Amniotic epithelial cell (primary cell): ENCODE measurements at regions not wholly inside any gene's neighbourhood (a gene's known extent, or its start where the extent isn't known, plus 50 kb on each side); places are given as distances from the start of the nearest gene placed in this dataset.

Experiments
- DNase-seq: peaks from one replicate; pipeline ENCODE4 v3.0.0-alpha.2; 2010; ENCODE audit warnings: low read depth

DNA sequence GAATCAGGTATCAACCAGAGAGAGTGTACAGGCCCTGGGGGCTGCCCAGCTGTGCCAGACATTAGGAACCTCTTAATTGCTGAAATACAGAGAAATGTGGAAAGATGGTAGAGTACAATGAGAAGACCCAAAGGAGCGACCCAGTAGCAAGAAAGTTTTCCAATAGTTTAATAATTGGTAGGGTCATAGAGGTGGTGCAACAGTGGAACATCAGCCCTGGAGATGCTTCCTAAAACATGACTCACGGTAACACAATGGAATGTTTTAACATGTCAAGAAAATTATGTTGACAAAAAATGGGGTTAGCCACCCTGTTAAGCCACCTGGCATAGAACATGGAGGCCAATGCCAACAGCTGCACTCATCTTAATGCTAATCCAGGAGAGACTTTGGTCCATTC lies 284.1 kb downstream of the ELAVL2 start:
- DNase-seq: no peak

DNA sequence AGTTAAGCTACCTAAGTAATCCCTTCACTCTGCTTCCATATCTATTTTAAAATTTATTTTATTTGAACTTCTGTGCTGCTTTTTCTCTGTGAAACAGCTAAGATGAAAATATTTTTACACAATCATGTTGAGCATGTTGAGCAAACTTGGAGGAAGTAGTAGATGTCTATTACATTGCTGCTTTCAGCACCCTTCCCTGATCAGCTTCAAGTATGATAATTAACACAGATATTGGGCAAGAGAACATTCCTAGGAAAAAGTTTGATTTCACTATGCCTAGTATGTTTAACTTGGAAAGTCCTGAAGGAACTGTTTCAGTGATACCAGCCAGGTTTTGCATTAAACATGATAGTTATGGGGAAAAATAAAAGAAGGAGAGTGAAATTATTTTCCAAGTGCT lies 283.6 kb downstream of the ELAVL2 start:
- no peak for DNase-seq

GRCh38 chr9:23542927-23543326 lies 283.1 kb downstream of the ELAVL2 start:
- DNase-seq: no peak

- DNase-seq: no peak
These were observed 282.6 kb downstream of the ELAVL2 start for GRCh38 chr9:23543419-23543818.

GRCh38 chr9:23545728-23546127 lies 280.3 kb downstream of the ELAVL2 start:
- DNase-seq: no peak

- DNase-seq: no peak
These were observed 274.7 kb downstream of the ELAVL2 start for GRCh38 chr9:23551311-23551721.

- DNase-seq: no peak
These were observed 273.9 kb downstream of the ELAVL2 start for GRCh38 chr9:23551929-23552707.

DNA sequence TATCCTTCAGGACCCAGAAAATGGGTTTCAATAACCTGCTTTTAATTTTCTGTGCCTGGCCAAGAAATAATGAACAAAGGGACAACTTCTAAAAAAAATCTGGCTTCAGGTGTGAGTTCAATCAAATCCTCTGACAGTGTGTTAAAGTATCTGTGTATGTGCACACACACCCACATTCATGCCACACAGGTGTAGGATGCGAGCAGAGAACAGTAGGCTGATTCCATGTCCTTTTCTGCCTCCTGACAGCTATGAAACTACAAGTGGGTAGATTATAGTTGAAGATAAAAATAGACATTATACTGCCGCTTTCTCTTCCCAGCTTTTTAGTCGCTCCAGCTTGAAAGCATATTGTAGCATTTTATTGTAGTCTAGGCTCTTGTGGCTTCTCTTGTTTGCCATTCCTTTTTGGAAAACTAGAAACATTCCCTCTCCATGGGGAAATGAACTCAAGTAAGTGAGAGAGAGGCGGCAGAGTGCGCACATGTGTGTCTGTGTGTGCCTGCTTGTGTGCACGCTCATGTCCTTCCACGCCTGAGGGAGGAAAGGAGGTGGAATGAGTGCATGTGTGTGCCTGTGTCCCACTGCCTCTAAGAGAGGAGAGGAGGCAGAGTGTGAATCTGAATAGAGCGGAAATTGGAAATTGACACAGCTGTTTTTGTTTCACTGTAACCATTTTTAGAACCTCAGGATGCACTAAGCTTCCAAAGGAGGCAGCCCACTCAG lies 273.0 kb downstream of the ELAVL2 start:
- DNase-seq: no peak

- DNase-seq: no peak
These were observed 271.4 kb downstream of the ELAVL2 start for GRCh38 chr9:23554686-23555085.

DNA sequence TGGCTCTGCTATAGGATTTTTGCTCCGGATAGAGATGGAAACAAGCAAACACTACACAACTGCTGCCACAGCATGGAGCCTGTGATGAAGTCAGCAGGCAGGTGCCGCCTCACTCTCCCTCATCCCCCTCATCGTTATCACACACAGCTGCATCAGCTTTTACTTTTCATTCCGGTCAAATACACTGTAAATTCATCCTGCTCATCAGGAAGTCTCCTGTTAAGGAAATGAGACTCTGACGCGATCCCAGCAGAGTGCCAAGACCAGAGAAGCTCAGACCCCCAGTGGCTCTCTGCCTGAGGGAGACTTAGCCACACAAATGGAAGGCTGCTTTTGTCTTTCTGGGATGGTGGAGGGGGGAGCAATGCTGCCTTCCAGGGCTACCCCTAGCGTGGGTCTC lies 270.2 kb downstream of the ELAVL2 start:
- DNase-seq: no peak

DNA sequence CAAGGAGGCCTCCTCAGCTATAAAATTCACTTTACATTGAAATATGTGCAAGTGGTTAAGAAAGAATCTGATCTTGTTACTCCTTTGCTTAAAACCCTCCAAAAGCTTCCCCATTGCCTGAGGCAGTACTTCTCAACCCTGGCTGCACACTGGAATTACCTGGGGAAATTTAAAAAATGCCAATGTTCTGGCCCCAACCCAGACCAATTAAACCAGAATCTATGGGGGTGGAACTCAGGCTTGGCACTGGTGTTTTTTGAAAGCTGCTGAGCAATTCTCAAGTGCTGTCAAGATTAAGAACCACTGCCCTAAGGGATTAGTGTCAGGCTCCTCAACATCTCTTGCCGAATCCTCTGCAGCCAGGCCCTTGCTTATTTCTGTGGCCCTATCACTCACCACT lies 269.6 kb downstream of the ELAVL2 start:
- DNase-seq: no peak

DNA sequence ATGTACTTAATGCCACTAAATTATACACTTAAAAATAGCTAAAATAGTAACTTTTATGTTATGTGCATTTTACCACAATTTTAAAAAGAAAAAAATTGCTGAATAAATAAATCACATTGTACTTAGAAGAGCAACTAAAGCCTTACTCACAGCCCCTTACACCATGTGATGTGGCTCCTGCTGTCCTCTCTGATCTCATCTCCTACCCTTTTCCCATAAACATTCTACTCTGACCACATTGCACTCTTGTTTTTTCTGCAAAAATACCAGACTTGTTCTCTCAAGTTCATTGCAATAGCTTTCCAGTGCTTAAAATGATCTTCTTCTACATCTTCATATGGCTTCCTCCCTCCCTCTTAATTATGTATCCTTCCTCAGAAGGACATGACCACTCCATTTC lies 268.4 kb downstream of the ELAVL2 start:
- DNase-seq: no peak

GRCh38 chr9:23559522-23559921 lies 266.5 kb downstream of the ELAVL2 start:
- DNase-seq: no peak

GRCh38 chr9:23563517-23563916 lies 262.5 kb downstream of the ELAVL2 start:
- no peak for DNase-seq

GRCh38 chr9:23567516-23568165 lies 258.4 kb downstream of the ELAVL2 start:
- no peak for DNase-seq

- no peak for DNase-seq
These were observed 254.5 kb downstream of the ELAVL2 start for GRCh38 chr9:23571414-23572104.

DNA sequence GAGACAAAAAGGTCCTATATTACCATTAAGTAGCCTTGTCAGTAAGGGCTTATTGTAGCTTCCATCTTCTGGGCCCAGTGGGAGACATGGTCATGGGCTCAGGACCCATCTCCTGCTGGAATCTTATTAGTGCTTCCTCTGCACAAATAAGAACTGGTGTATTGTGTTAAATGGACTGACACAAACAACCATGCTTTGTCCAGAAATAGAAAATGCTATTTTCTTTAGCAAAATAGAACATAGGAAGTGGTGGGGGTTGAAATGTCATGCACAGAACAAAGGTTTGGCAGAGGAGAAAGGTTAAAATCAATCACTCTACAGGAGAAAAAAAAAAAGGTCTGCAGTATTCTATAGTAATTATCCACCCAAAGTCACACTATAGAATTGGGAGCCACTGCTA lies 252.2 kb downstream of the ELAVL2 start:
- no peak for DNase-seq

DNA sequence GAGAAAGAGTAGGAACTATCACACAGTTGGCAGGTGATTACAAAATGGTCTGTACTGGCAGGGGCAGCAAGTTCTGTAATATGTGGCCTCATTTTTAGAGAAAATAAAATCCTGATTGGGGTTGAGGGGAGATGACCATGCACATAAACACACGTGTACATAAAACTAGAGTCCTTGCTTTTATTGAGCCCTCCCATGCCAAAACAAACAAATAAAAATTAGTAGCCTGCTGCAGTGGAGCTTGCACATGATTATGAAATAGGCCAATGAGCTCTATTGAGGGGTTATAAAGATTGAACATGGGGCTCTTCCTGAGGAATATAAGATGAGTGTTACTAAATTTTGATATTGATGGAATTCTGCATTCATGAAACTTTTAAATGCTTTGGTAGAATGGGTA lies 248.4 kb downstream of the ELAVL2 start:
- DNase-seq: no peak

GRCh38 chr9:23581931-23582330 lies 244.1 kb downstream of the ELAVL2 start:
- no peak for DNase-seq

DNA sequence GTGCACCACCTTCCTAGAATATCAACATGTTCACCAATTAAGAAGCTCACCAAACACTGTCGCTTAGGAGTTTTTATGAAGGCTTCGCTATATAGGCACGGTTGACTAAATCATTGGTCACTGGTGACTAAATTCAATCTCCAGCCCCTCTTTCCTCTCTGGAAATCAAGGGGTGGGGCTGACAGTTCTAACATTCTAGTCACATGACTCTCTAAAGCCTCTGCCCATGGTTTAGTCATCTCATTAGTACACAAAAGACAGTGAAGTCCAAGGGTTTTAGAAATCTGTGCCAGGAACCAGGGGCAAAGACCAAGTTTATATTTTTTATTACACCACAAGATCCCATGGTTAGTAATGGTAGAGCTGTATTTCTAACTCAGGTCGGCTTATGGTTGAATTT lies 243.2 kb downstream of the ELAVL2 start:
- no peak for DNase-seq

- no peak for DNase-seq
These were observed 239.1 kb downstream of the ELAVL2 start for GRCh38 chr9:23586906-23587305.

DNA sequence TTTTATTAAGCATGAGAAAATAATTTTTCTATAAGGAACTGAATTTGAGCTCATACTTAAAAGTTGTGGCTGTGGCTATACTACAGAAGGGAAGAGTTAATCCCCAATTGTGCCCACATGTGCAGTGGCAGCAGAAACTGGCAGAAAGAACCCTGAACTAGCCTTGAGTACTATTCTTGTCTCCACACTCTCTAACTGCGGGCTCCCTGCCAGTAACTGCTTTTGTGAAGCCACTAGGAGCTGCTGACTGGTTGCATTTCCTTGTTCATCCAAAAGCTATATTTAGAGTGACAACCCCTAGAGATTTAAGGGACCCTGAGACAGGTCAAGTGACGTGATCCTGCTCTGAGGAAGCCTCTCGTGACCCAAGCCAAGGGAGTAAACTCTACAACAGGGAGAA lies 238.6 kb downstream of the ELAVL2 start:
- DNase-seq: no peak

- DNase-seq: no peak
These were observed 238.1 kb downstream of the ELAVL2 start for GRCh38 chr9:23587903-23588302.
